Left lung (tissue), 4 donors: ENCODE measurements at regions not wholly inside any gene's neighbourhood (a gene's known extent, or its start where the extent isn't known, plus 50 kb on each side); places are given as distances from the start of the nearest gene placed in this dataset.

ENCODE experiments used
- ATAC-seq: fragments of 200-7000 bp; cut with Tn5 transposase; one replicate; pipeline ENCODE4 v1.9.1; 2020; ENCODE audit warnings: moderate library complexity
- DNase-seq, 4 donors: peaks; one replicate each; pipeline ENCODE4 v3.0.0-alpha.2; 2013 to 2020
- H3K27ac ChIP-seq, 2 donors: fragments of 200-600 bp; sonication (generic) in 1 of 2; one replicate each; pipeline versions ENCODE4 v1.5.0 to v1.8.0; 2020 to 2021
- H3K27me3 ChIP-seq, 2 donors: fragments of 200-600 bp; sonication (generic) in 1 of 2; one replicate each; pipeline versions ENCODE4 v1.5.0 to v1.8.0; 2020 to 2021
- H3K36me3 ChIP-seq, 2 donors: fragments of 200-600 bp; sonication (generic) in 1 of 2; one replicate each; pipeline versions ENCODE4 v1.5.0 to v1.8.0; 2020 to 2021
- H3K4me1 ChIP-seq, 2 donors: fragments of 200-600 bp; one replicate each; pipeline ENCODE4 v1.8.0; 2021
- H3K4me3 ChIP-seq, 2 donors: fragments of 200-600 bp; sonication (generic) in 1 of 2; one replicate each; pipeline versions ENCODE4 v1.5.0 to v1.8.0; 2020 to 2021; ENCODE audit warnings: mild to moderate bottlenecking in 1 of 2
- H3K9me3 ChIP-seq, 2 donors: fragments of 200-600 bp; sonication (generic) in 1 of 2; one replicate each; pipeline versions ENCODE4 v1.5.0 to v1.8.0; 2020 to 2021
- intact Hi-C, 2 donors: fragments of 100-400 bp; cut with DNase I; formaldehyde crosslinking; loops; one replicate each; pipeline versions ENCODE4 v1.11.2 to v1.14.2; 2022
- TF ChIP-seq, protein P1 (sequence below), 2 donors: fragments of 200-600 bp; sonication (generic) in 1 of 2; IDR thresholded peaks; one replicate each; pipeline versions ENCODE4 v1.5.0 to v1.8.0; 2021; ENCODE audit warnings: antibody characterized with exemption in 2 of 2
- donor health status: DM: no; HTN: yes; CAD: no.
- donor health status: DM: no; HTN: no; CAD: no.

GRCh38 chr2:67075530-67076238 lies 321.4 kb upstream of the ETAA1 start:
- Histone ChIP-seq H3K9me3 (peaks cover 0 to 9% of the 10 kb centered on the region in 2 donors), H3K27me3 (no peaks in the 10 kb centered on the region), H3K4me3 (no peak overlapping the region), H3K27ac (no peak overlapping the region), H3K4me1 (no peaks in the 10 kb centered on the region), H3K36me3 (no peaks in the 10 kb centered on the region)
- intact Hi-C loops, result no loop called here
- DNase-seq (no peak), ATAC-seq (no peak)
- TF ChIP-seq, protein P1, sequence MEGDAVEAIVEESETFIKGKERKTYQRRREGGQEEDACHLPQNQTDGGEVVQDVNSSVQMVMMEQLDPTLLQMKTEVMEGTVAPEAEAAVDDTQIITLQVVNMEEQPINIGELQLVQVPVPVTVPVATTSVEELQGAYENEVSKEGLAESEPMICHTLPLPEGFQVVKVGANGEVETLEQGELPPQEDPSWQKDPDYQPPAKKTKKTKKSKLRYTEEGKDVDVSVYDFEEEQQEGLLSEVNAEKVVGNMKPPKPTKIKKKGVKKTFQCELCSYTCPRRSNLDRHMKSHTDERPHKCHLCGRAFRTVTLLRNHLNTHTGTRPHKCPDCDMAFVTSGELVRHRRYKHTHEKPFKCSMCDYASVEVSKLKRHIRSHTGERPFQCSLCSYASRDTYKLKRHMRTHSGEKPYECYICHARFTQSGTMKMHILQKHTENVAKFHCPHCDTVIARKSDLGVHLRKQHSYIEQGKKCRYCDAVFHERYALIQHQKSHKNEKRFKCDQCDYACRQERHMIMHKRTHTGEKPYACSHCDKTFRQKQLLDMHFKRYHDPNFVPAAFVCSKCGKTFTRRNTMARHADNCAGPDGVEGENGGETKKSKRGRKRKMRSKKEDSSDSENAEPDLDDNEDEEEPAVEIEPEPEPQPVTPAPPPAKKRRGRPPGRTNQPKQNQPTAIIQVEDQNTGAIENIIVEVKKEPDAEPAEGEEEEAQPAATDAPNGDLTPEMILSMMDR (IDR thresholded peaks at IDR 0.05), result no peak

DNA sequence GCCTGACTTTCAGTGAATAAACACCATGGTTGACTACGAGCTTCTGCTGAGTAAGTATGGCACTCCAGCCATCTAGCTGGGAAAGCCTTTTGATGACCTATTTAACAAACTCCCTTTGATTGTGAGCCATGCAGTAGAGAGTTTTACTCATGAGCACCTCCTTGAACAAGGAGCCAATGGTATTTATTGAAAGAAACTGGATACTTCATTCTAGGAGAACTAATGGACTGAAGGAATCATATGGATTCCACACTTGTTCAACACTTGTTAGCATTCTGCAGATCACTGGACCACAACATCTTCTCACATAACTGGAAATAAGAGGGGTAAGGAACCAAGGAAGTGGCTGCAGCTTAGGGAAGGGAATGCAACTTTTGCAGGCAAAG lies 320.9 kb upstream of the ETAA1 start:
- no peak for DNase-seq
- intact Hi-C loops, result no loop called here

GRCh38 chr2:67079729-67080128 lies 317.4 kb upstream of the ETAA1 start:
- no peak for ATAC-seq
- H3K27me3 ChIP-seq, result no peaks in the 10 kb centered on the region
- TF ChIP-seq, protein P1 (IDR thresholded peaks at IDR 0.05), result no peak

More for the DNA sequence above, 320.9 kb upstream of the ETAA1 start:
- H3K4me3 ChIP-seq, result no peak overlapping the region
- no peak overlapping the region for H3K27ac ChIP-seq
- H3K9me3 ChIP-seq, result peaks cover 0 to 9% of the 10 kb centered on the region in 2 donors
- H3K4me1 ChIP-seq, result no peaks in the 10 kb centered on the region
- no peak for ATAC-seq
- no peaks in the 10 kb centered on the region for H3K27me3 ChIP-seq
- H3K36me3 ChIP-seq, result no peaks in the 10 kb centered on the region
- TF ChIP-seq, protein P1 (IDR thresholded peaks at IDR 0.05), result no peak

DNA sequence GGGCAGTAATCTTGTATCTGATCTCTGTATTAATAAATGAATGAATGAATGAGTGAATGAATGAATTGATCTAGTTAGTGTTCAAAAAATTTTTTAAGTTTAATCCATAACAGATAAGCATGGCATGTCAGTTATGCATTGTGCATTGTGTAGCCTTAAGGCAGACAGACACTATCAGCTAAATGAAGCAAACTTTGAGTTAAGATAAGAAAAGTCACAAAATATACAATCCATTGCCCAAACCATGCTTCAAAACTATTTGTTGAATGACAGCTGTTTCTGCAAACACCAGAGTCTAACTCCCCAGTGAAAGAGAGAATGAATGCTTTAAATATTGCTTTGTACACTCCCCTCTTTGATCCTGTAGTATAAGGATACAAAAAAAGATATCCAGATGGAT lies 314.3 kb upstream of the ETAA1 start:
- Histone ChIP-seq H3K36me3 (no peaks in the 10 kb centered on the region), H3K27ac (no peak overlapping the region), H3K4me1 (no peaks in the 10 kb centered on the region), H3K9me3 (peaks cover 0 to 9% of the 10 kb centered on the region in 2 donors), H3K27me3 (no peaks in the 10 kb centered on the region), H3K4me3 (no peak overlapping the region)
- intact Hi-C loops, result no loop called here
- no peak for DNase-seq
- no peak for ATAC-seq
- TF ChIP-seq, protein P1 (IDR thresholded peaks at IDR 0.05), result no peak

More at GRCh38 chr2:67079729-67080128, 317.4 kb upstream of the ETAA1 start:
- Histone ChIP-seq H3K9me3 (peaks cover 0 to 9% of the 10 kb centered on the region in 2 donors), H3K36me3 (no peaks in the 10 kb centered on the region), H3K4me3 (no peak overlapping the region), H3K4me1 (no peaks in the 10 kb centered on the region), H3K27ac (no peak overlapping the region)
- DNase-seq, result no peak
- intact Hi-C loops, result no loop called here

DNA sequence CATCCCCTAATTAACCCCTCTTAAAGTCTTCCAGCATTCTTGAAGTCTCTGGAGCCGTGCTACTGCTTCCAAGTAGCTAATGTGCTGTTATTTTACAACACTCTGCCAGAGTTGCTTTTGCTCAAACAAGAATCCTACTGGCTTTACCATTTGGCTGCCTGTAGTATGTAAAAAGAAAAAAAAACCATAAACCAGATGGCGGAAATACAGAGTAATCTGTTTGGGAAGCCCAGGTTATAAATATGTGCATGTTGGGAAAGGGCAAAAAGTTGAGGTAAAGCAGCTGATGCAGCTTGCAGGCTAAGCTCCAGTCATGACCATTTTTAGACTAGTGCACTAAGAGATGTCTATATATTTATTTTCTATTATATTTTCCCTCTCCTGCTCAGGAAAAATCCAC lies 313.2 kb upstream of the ETAA1 start:
- DNase-seq (peak in 2 of 4 donors; percentile 68 to 89), ATAC-seq (peak; percentile 16)
- H3K4me3 ChIP-seq, result no peak overlapping the region
- no peaks in the 10 kb centered on the region for H3K36me3 ChIP-seq
- H3K9me3 ChIP-seq, result peaks cover 0 to 9% of the 10 kb centered on the region in 2 donors
- no peaks in the 10 kb centered on the region for H3K27me3 ChIP-seq
- H3K27ac ChIP-seq, result no peak overlapping the region
- intact Hi-C loops, result no loop called here
- TF ChIP-seq, protein P1 (IDR thresholded peaks at IDR 0.05), result no peak
- H3K4me1 ChIP-seq, result no peaks in the 10 kb centered on the region
